Glomerular visceral epithelial cell (primary cell): ENCODE measurements at regions not wholly inside any gene's neighbourhood (a gene's known extent, or its start where the extent isn't known, plus 50 kb on each side); places are given as distances from the start of the nearest gene placed in this dataset.
A peak's percentile ranks its signal among the peaks of the same experiment; 100 is the strongest.
"Not testable (repeated sequence)": the region's sequence is repeated elsewhere in the genome, so short reads cannot be mapped to it uniquely, and the experiment has no call there.

Experiments used
- DNase-seq: peaks from one replicate; pipeline ENCODE4 v3.0.0-alpha.2; 2016; ENCODE audit errors: extremely low spot score

- no peak for DNase-seq
These were observed 297.8 kb upstream of the SLC39A10 start for GRCh38 chr2:195359043-195359735.

GRCh38 chr2:195356920-195357440 lies 300.0 kb upstream of the SLC39A10 start:
- DNase-seq = no peak

- no peak for DNase-seq
These were observed 301.0 kb upstream of the SLC39A10 start for GRCh38 chr2:195356026-195356425.

GRCh38 chr2:195352581-195352980 lies 304.4 kb upstream of the SLC39A10 start:
- DNase-seq = no peak

- DNase-seq = no peak
These were observed 313.0 kb upstream of the SLC39A10 start for GRCh38 chr2:195343942-195344530.

- no peak for DNase-seq
These were observed 313.5 kb upstream of the SLC39A10 start for GRCh38 chr2:195343540-195343939.

GRCh38 chr2:195342061-195342460 lies 315.0 kb upstream of the SLC39A10 start:
- no peak for DNase-seq

GRCh38 chr2:195338856-195339255 lies 318.2 kb upstream of the SLC39A10 start:
- DNase-seq = no peak

GRCh38 chr2:195337597-195337996 lies 319.4 kb upstream of the SLC39A10 start:
- DNase-seq = peak; percentile 55

GRCh38 chr2:195333869-195334268 lies 323.2 kb upstream of the SLC39A10 start:
- no peak for DNase-seq

- no peak for DNase-seq
These were observed 325.1 kb upstream of the SLC39A10 start for GRCh38 chr2:195331966-195332365.

GRCh38 chr2:195331129-195331528 lies 325.9 kb upstream of the SLC39A10 start:
- DNase-seq = no peak

- DNase-seq = no peak
These were observed 326.5 kb upstream of the SLC39A10 start for GRCh38 chr2:195330513-195330956.

GRCh38 chr2:195329784-195330183 lies 327.2 kb upstream of the SLC39A10 start:
- DNase-seq = not testable (repeated sequence)

- no peak for DNase-seq
These were observed 330.5 kb upstream of the SLC39A10 start for GRCh38 chr2:195326537-195326936.

- peak; percentile 6 for DNase-seq
These were observed 334.7 kb upstream of the SLC39A10 start for GRCh38 chr2:195322324-195322723.

- DNase-seq = peak; percentile 54
These were observed 336.5 kb upstream of the SLC39A10 start for GRCh38 chr2:195320413-195320973.

- DNase-seq = peak; percentile 41
These were observed 337.2 kb upstream of the SLC39A10 start for GRCh38 chr2:195319548-195320412.

GRCh38 chr2:195319112-195319460 lies 337.9 kb upstream of the SLC39A10 start:
- peak; percentile 69 for DNase-seq

- peak; percentile 61 for DNase-seq
These were observed 338.4 kb upstream of the SLC39A10 start for GRCh38 chr2:195318440-195319111.

- DNase-seq = no peak
These were observed 339.5 kb upstream of the SLC39A10 start for GRCh38 chr2:195317550-195317949.

- DNase-seq = no peak
These were observed 340.5 kb upstream of the SLC39A10 start for GRCh38 chr2:195316486-195316885.
